ENCODE measurements at regions not wholly inside any gene's neighbourhood (a gene's known extent, or its start where the extent isn't known, plus 50 kb on each side); places are given as distances from the start of the nearest gene placed in this dataset.

DNA sequence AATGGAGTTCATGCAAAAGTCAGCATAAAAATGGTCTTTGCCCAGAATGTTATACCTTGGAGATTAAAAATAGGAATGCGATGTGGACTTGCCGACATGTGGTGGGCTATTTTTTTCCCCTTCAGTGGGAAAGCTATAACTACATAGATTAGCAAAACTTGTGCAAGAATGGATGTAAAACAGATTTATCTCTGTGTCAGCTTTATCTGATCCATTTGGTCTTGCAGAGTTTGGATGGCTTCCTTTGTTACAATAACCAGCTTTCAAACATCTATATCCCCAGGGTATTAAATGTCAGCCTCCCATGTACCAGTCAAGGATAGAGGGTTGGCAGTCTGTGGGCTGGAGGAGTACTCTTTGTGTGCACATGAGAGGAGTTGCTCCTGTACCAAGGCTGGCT, 284.9 kb downstream of the TMEM38B start:
- ChIA-PET CTCF (no interaction called here), POLR2A (no interaction called here)
- no peak overlapping the region for H3K4me3 Mint-ChIP-seq
- DNase-seq (ENCODE audit: low spot score) = no peak
- TF ChIP-seq ZBTB21 (CRISPR knock-in tag; IDR thresholded peaks at IDR 0.05; ENCODE audit: borderline replicate concordance) (no peak), FOXJ3 (CRISPR knock-in tag; IDR thresholded peaks at IDR 0.05; ENCODE audit: borderline replicate concordance) (no peak), NFATC4 (CRISPR knock-in tag; IDR thresholded peaks at IDR 0.05) (no peak), ZNF263 (CRISPR knock-in tag; IDR thresholded peaks at IDR 0.05; ENCODE audit: low read depth) (no peak), PRRX2 (CRISPR knock-in tag; IDR thresholded peaks at IDR 0.05) (no peak)
- TF ChIP-seq, protein P1, sequence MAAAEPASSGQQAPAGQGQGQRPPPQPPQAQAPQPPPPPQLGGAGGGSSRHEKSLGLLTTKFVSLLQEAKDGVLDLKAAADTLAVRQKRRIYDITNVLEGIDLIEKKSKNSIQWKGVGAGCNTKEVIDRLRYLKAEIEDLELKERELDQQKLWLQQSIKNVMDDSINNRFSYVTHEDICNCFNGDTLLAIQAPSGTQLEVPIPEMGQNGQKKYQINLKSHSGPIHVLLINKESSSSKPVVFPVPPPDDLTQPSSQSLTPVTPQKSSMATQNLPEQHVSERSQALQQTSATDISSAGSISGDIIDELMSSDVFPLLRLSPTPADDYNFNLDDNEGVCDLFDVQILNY (CRISPR knock-in tag; IDR thresholded peaks at IDR 0.05) = no peak
- TF ChIP-seq, protein P2, sequence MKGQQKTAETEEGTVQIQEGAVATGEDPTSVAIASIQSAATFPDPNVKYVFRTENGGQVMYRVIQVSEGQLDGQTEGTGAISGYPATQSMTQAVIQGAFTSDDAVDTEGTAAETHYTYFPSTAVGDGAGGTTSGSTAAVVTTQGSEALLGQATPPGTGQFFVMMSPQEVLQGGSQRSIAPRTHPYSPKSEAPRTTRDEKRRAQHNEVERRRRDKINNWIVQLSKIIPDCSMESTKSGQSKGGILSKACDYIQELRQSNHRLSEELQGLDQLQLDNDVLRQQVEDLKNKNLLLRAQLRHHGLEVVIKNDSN (CRISPR knock-in tag; IDR thresholded peaks at IDR 0.05) = no peak
- H3K36me3 Mint-ChIP-seq = no peaks in the 10 kb centered on the region
- ATAC-seq = no peak
- H3K27ac Mint-ChIP-seq = no peak overlapping the region
- H3K9me3 Mint-ChIP-seq = no peaks in the 10 kb centered on the region
- H3K4me1 Mint-ChIP-seq = peaks cover 38% of the 10 kb centered on the region
- H3K27me3 Mint-ChIP-seq (ENCODE audit: low read depth) = peaks cover 32% of the 10 kb centered on the region

DNA sequence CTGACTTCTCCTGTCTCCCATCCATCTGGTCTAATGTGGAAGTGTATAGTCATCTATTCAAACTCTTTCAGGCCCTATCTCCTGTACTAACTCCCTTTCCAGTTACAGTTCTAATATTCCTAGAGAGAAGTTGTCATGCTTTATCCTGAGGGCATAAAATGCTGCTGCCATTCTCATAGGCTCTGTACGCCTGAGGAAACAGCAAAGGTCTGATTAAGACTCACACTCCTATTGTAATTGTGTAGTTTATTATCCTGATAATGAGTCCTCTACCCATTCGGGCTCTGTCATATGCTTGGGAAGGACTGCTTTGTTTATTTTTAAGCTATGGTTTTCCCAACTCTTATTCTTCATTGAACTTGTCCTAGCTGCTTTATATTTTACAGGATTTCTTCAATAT, 290.4 kb downstream of the TMEM38B start:
- Mint-ChIP-seq H3K27ac (no peak overlapping the region), H3K27me3 (ENCODE audit: low read depth) (no peaks in the 10 kb centered on the region), H3K9me3 (no peaks in the 10 kb centered on the region), H3K4me1 (no peaks in the 10 kb centered on the region), H3K36me3 (no peaks in the 10 kb centered on the region), H3K4me3 (no peak overlapping the region)
- TF ChIP-seq, protein P3, sequence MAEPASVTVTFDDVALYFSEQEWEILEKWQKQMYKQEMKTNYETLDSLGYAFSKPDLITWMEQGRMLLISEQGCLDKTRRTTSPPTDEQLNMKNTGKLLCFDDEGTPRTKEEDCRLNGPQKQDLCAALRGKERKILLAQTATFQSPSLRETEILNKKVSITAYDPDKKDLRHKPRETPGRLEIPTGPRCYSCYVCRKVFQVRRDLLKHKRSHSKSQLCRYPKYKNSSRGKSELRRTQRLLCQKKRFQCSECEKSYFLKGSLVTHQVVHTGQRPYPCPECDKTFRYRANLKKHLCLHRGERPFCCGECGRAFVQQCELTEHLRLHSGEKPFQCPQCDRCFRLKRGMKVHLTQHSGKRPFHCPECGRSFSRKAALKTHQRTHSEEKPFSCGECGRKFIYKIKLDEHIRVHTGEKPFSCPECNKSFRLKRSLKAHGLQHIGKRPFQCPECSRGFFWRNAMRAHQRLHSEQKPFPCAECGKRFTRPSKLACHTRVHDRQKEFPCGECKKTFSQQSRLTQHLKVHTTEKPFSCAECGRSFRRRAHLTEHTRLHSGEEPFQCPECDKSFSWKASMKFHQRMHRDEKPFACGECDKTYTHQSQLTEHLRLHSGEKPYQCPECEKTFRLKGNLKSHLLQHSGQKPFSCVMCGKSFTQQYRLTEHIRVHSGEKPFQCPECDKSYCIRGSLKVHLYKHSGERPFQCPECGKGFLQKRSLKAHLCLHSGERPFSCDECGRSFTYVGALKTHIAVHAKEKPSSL (CRISPR knock-in tag; conservative IDR thresholded peaks at IDR 0.05) = no peak
- TF ChIP-seq ZNF317 (CRISPR knock-in tag; IDR thresholded peaks at IDR 0.05; ENCODE audit: borderline replicate concordance, low read depth) (no peak), HMGA2 (CRISPR knock-in tag; IDR thresholded peaks at IDR 0.05) (no peak), FOXJ3 (CRISPR knock-in tag; IDR thresholded peaks at IDR 0.05; ENCODE audit: borderline replicate concordance) (no peak), JAZF1 (CRISPR knock-in tag; IDR thresholded peaks at IDR 0.05) (no peak)
- TF ChIP-seq, protein P4, sequence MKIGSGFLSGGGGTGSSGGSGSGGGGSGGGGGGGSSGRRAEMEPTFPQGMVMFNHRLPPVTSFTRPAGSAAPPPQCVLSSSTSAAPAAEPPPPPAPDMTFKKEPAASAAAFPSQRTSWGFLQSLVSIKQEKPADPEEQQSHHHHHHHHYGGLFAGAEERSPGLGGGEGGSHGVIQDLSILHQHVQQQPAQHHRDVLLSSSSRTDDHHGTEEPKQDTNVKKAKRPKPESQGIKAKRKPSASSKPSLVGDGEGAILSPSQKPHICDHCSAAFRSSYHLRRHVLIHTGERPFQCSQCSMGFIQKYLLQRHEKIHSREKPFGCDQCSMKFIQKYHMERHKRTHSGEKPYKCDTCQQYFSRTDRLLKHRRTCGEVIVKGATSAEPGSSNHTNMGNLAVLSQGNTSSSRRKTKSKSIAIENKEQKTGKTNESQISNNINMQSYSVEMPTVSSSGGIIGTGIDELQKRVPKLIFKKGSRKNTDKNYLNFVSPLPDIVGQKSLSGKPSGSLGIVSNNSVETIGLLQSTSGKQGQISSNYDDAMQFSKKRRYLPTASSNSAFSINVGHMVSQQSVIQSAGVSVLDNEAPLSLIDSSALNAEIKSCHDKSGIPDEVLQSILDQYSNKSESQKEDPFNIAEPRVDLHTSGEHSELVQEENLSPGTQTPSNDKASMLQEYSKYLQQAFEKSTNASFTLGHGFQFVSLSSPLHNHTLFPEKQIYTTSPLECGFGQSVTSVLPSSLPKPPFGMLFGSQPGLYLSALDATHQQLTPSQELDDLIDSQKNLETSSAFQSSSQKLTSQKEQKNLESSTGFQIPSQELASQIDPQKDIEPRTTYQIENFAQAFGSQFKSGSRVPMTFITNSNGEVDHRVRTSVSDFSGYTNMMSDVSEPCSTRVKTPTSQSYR (CRISPR knock-in tag; IDR thresholded peaks at IDR 0.05) = no peak
- TF ChIP-seq, protein P5, sequence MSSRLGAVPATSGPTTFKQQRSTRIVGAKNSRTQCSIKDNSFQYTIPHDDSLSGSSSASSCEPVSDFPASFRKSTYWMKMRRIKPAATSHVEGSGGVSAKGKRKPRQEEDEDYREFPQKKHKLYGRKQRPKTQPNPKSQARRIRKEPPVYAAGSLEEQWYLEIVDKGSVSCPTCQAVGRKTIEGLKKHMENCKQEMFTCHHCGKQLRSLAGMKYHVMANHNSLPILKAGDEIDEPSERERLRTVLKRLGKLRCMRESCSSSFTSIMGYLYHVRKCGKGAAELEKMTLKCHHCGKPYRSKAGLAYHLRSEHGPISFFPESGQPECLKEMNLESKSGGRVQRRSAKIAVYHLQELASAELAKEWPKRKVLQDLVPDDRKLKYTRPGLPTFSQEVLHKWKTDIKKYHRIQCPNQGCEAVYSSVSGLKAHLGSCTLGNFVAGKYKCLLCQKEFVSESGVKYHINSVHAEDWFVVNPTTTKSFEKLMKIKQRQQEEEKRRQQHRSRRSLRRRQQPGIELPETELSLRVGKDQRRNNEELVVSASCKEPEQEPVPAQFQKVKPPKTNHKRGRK (CRISPR knock-in tag; IDR thresholded peaks at IDR 0.05; ENCODE audit: borderline replicate concordance) = no peak
- TF ChIP-seq, protein P6, sequence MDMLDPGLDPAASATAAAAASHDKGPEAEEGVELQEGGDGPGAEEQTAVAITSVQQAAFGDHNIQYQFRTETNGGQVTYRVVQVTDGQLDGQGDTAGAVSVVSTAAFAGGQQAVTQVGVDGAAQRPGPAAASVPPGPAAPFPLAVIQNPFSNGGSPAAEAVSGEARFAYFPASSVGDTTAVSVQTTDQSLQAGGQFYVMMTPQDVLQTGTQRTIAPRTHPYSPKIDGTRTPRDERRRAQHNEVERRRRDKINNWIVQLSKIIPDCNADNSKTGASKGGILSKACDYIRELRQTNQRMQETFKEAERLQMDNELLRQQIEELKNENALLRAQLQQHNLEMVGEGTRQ (CRISPR knock-in tag; IDR thresholded peaks at IDR 0.05) = no peak
- POLR2A ChIA-PET = no interaction called here
- DNase-seq (ENCODE audit: low spot score) = no peak
- ATAC-seq = no peak
- CTCF ChIA-PET = no interaction called here

Measured in WTC11 (cell line).